Cardiac fibroblast (primary cell): ENCODE measurements at regions not wholly inside any gene's neighbourhood (a gene's known extent, or its start where the extent isn't known, plus 50 kb on each side); places are given as distances from the start of the nearest gene placed in this dataset.

ENCODE experiments used
- DNase-seq, 2 donors: peaks; one replicate each; pipeline versions ENCODE4 v3.0.0 to v3.0.0-alpha.2; 2010; ENCODE audit warnings: low read depth in 2 of 2
- H3K4me3 ChIP-seq, 2 donors: replicated peaks in 1 of 2; 1 replicate in 1 of 2; 2 replicates in 1 of 2; pipeline ENCODE4 v1.5.1; 2011; ENCODE audit warnings: low read depth in 2 of 2, low read length in 2 of 2, mild to moderate bottlenecking in 2 of 2, moderate library complexity in 1 of 2
- TF ChIP-seq, protein P1 (sequence below): IDR thresholded peaks from one replicate; pipeline ENCODE4 v1.5.1; 2011; ENCODE audit warnings: low read depth, mild to moderate bottlenecking, low read length, inconsistent platforms

DNA sequence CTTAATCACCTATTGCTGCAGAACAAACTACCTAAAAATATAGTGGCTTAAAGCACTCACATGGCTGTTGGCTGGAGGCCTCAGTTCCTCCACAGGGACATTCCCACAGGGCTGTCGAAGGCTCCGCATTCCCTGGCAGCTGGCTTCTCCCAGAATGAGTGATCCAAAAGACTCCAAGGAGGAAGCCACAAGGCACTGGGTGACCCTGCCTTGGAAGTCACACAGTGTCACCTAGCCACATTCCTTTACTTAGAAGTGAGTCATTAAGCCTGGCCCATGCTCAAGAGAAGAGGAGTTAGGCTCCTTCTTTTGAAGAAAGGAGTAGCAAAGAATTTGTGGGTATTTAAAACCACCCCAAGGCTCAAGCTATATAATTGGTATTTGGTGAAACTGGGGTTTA, 63.9 kb upstream of the MAP1LC3B2 start:
- peak; percentile 22 to 46 for DNase-seq
- no peak overlapping the region for H3K4me3 ChIP-seq
- TF ChIP-seq, protein P1, sequence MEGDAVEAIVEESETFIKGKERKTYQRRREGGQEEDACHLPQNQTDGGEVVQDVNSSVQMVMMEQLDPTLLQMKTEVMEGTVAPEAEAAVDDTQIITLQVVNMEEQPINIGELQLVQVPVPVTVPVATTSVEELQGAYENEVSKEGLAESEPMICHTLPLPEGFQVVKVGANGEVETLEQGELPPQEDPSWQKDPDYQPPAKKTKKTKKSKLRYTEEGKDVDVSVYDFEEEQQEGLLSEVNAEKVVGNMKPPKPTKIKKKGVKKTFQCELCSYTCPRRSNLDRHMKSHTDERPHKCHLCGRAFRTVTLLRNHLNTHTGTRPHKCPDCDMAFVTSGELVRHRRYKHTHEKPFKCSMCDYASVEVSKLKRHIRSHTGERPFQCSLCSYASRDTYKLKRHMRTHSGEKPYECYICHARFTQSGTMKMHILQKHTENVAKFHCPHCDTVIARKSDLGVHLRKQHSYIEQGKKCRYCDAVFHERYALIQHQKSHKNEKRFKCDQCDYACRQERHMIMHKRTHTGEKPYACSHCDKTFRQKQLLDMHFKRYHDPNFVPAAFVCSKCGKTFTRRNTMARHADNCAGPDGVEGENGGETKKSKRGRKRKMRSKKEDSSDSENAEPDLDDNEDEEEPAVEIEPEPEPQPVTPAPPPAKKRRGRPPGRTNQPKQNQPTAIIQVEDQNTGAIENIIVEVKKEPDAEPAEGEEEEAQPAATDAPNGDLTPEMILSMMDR: no peak

DNA sequence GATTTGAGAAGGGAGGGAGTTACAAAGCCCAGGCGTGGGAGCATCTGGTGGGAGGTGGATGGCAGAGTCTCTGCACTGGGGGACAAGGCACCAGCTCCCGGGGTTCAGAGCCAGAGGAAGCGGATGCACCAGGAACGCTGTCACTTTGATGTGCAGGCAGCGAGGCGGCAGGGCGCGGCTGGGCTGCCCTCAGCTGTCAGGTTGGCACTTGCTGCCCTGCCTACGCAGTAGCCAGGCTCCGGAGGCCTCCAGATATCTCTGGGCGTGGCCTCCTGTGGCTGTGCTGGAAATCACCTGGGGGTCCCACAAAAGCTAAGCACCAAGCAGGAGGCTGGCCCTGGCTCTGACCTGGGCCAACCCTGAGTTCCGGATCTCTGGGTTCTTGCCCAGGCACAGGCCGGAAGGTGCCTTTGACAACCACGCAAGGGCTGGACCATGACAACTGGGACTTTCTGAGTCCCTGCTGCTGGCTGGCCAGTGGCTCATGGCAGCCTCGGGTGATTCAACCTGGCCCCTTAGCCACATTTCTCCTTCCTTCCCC, 62.1 kb upstream of the MAP1LC3B2 start:
- no peak for DNase-seq
- TF ChIP-seq, protein P1: no peak
- no peak overlapping the region for H3K4me3 ChIP-seq

DNA sequence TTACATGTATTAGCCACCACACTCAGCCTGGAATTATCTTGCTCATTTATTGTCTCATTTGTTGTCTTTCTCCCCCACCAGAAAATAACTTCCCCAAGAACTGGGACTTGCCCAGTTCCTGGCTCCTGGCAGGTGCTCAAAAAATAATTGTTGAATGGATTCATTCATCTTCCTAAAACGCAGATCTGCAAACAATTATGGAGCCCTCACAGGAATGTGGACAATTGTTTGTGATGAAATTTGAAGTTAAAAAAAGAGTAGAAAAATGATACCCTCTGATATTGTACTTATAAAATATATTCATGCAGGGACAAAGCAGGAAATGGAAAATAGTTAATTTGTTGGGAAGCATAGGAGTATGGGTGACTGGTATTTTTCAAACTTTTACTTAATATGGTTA, 60.7 kb upstream of the MAP1LC3B2 start:
- TF ChIP-seq, protein P1: no peak
- DNase-seq: peak; percentile 35 to 42
- H3K4me3 ChIP-seq: no peak overlapping the region

DNA sequence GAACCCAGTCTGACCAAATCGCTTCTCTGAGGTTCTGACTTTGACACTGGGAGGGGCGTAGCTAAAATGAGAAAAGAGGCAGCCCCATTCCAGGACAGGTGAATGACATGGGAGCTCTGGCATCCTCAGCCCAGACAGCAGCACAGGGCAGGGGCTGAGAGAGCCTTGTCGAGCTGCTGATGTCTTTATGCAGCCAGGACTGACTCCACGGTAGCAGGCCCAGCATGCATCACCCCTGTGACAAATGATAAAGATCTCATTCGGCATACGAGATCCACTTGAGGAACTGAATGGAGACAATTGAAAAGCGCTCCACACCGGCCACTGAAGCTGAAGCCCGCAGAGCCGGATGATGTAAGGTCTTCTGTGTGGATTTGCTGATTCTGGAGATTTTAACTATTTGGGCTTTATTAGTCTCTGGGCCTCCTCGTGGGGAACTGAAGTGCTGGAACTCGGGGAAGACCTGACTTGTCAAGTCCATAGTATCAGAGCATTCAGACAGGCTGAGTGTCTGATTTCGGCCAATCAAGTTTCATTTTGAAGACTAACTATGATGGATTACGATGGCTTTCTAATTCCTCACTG, 56.9 kb upstream of the MAP1LC3B2 start:
- TF ChIP-seq, protein P1: no peak
- DNase-seq: no peak
- H3K4me3 ChIP-seq: no peak overlapping the region

DNA sequence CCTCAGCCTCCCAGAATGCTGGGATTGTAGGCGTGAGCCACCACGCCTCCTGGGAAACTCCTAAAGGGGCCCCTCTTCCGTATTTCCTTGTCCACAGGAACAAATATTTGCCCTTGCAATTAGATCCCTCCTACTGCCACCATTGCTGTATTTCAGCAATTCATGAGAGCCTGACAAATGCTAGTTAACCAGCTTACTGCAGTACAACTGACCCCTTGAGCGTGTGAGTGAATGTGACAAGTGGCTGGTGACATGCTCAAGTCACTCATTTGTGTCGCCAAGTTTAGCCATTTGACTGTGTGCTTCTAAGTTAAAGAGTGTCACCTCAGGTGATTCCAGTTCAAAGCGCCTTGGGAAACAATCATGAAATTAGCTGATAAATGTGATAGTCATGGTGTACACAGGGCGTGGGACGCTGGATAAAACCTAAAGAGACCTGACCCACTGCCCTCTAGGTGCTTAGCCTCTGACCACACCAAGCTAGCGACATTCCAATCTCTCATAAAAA, 56.1 kb upstream of the MAP1LC3B2 start:
- TF ChIP-seq, protein P1: no peak
- H3K4me3 ChIP-seq: no peak overlapping the region
- no peak for DNase-seq

DNA sequence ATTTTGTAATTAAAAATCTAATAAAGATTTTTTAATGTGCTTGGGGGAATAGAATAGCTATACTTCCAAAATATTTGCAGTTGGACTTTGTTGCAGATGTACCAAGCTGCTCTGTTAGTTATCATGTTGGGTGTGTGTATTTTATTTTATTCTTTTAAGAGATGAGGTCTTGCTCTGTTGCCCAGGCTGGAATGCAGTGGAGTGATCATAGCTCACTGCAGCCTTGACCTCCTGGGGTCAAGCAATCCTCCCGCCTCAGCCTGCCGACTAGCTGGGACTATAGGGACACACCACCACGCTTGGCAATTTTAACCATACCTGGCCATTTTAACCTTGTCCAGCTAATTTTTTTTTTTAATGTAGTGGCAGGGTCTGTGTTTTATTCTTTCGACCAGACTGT, 54.7 kb upstream of the MAP1LC3B2 start:
- no peak for DNase-seq
- H3K4me3 ChIP-seq: no peak overlapping the region
- TF ChIP-seq, protein P1: no peak

DNA sequence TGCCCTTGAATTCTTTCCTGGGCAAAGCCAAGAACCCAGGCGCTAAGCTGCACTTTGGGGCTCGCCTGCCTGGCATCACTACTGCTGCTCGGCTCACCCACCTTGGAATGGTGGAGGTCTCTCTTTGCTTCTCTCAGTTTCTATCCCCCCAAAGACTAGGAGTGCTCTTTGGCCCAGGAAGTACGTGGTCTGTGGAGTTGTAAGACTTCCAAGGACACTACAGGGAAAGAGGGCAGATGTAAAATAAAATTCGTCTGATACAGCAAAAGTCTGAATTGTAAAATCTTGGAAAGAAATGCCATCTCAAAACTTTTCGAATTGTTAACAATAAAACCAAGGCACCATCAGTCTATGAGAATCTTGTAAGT, 52.5 kb upstream of the MAP1LC3B2 start:
- DNase-seq: no peak
- TF ChIP-seq, protein P1: no peak
- H3K4me3 ChIP-seq: no peak overlapping the region
